Fibroblast of pulmonary artery (primary cell): ENCODE measurements at regions not wholly inside any gene's neighbourhood (a gene's known extent, or its start where the extent isn't known, plus 50 kb on each side); places are given as distances from the start of the nearest gene placed in this dataset.

Experiments used
- DNase-seq: peaks from one replicate; pipeline ENCODE4 v3.0.0-alpha.2; 2010; ENCODE audit warnings: low read depth
- H3K4me3 ChIP-seq: replicated peaks from 2 replicates; pipeline ENCODE4 v1.5.1; 2011; ENCODE audit warnings: low read depth, mild to moderate bottlenecking, control low read depth, low read length, moderate library complexity
- TF ChIP-seq, protein P1 (sequence below): IDR thresholded peaks from 2 replicates; pipeline ENCODE4 v1.5.1; 2011; ENCODE audit warnings: mild to moderate bottlenecking, control low read depth, low read length, inconsistent platforms; ENCODE audit errors: missing control alignments

DNA sequence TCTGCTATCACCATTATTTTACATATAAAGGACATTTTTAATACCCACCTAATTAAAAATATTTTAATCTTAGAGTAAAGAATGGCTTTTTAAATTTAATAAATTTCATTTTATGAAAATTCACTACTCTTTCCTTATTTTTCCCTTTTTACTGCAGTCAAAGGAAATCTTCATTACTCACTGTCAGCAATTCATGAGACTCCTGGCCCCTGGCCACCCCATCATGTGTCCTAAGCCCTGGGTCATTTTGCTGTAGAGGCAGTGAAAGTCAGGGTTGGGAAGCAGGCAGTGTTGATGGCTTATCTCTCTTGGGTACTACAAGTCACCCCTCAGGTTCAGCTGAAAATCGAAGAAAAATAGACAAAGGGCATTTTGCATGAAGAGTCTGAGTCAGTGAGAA is 468.6 kb upstream of the CCL2 start:
- H3K4me3 ChIP-seq: no peak overlapping the region
- TF ChIP-seq, protein P1, sequence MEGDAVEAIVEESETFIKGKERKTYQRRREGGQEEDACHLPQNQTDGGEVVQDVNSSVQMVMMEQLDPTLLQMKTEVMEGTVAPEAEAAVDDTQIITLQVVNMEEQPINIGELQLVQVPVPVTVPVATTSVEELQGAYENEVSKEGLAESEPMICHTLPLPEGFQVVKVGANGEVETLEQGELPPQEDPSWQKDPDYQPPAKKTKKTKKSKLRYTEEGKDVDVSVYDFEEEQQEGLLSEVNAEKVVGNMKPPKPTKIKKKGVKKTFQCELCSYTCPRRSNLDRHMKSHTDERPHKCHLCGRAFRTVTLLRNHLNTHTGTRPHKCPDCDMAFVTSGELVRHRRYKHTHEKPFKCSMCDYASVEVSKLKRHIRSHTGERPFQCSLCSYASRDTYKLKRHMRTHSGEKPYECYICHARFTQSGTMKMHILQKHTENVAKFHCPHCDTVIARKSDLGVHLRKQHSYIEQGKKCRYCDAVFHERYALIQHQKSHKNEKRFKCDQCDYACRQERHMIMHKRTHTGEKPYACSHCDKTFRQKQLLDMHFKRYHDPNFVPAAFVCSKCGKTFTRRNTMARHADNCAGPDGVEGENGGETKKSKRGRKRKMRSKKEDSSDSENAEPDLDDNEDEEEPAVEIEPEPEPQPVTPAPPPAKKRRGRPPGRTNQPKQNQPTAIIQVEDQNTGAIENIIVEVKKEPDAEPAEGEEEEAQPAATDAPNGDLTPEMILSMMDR: no peak
- no peak for DNase-seq

- no peak overlapping the region for H3K4me3 ChIP-seq
- TF ChIP-seq, protein P1: no peak
- DNase-seq: no peak
Observed at GRCh38 chr17:33789658-33790057, 465.4 kb upstream of the CCL2 start.

DNA sequence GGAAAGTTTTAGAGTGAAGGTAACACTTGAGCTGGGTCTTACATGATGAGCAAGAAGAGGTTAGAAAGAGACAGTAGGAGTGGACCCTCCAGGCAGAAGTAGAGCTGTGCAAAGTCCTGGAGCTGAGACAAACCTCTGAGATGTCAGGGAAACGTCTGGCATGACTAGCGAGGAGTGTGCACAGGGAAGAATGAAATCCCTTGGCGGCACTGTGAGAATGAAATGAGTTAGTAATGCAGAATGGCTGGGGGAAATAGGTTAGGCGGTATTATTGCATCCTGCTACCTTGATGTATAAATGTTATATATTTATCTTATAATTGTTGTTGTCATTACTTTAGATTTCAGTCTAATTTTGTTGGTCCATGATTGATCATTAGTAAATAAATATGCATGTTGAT is 457.9 kb upstream of the CCL2 start:
- no peak overlapping the region for H3K4me3 ChIP-seq
- TF ChIP-seq, protein P1: no peak
- no peak for DNase-seq

DNA sequence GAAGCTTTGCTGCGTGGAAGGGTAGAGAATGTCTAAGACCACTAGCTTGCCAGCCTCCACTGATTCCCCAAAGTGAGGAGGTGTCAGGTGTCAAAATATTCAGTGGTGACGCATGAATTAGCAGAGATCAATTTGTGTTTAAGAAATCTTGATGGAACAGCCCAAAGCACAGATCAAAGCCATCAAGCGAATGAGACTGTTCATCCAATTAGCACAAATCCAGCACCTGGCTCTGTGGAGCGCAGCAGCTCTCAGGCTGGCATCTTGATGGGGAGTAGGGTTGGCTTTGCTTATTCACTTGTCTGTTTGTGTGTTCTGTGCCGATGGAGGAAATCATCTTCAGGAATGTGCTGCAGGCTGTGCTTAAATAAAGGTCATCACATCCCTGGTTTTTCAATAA is 456.8 kb upstream of the CCL2 start:
- no peak overlapping the region for H3K4me3 ChIP-seq
- TF ChIP-seq, protein P1: no peak

DNA sequence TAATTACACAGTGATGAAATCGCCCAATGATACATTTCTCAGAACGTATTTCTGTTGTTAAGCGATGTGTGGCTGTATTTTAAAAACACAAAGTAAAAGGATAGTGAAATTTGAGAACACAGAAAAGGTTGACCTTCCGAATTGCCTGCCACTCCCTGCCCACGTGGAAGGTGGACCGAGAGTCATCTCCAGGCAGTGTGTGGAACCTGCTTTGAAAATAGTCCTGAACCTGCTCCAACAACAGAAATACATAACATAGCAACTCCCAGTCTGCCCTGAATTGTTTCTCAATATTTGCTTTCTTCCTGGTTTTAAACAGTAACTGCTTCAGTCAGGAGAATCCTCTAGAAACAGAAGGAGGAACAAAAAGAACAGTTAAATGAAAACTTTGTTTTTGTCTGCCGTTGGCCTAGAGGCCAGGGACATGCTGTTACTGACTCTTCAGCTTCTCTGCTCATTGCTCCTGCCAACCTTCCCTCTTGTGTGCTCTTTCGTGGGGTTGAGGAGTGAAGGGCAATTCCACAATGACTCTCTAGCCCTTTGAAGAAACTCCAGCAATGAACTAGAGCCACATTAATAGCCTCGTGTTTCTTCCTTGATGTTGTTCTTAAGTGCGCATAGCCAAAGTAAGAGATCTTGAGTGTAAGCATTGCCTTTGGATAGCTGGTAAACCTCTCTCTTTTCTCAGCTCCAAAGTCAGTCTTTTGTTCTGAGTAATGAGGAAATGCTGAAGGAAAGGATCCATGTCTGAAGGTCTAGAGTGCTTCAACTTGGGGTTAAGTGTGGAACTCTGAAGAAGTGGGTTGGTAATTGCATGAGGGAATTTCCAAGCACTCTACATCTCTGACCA is 452.5 kb upstream of the CCL2 start:
- no peak for DNase-seq

More for the DNA sequence above, 456.8 kb upstream of the CCL2 start:
- DNase-seq: no peak

GRCh38 chr17:33803199-33803685 is 451.8 kb upstream of the CCL2 start:
- H3K4me3 ChIP-seq: no peak overlapping the region
- no peak for DNase-seq
- TF ChIP-seq, protein P1: no peak

More for the DNA sequence above, 452.5 kb upstream of the CCL2 start:
- TF ChIP-seq, protein P1: no peak
- no peak overlapping the region for H3K4me3 ChIP-seq
